ENCODE measurements at regions not wholly inside any gene's neighbourhood (a gene's known extent, or its start where the extent isn't known, plus 50 kb on each side); places are given as distances from the start of the nearest gene placed in this dataset.

DNA sequence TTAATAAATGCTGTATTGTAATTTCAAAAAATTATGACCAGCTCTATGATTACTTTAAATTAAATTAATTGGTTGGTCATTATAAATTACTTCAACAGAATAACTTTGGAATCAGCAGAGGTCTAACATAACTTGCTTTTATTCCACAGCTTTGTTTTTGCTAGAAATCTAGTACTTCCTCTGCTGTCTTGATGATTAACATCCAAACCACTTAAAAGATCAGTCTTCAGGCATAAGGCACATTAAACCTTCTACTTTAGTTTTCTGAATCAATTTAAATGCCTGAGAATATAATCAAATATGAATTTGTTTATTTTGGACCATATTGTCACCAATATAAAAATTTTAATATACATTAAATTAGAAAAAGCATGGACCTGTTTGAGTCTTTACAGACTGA is 465.3 kb downstream of the ARL4A start:
- TF ChIP-seq, protein P1, sequence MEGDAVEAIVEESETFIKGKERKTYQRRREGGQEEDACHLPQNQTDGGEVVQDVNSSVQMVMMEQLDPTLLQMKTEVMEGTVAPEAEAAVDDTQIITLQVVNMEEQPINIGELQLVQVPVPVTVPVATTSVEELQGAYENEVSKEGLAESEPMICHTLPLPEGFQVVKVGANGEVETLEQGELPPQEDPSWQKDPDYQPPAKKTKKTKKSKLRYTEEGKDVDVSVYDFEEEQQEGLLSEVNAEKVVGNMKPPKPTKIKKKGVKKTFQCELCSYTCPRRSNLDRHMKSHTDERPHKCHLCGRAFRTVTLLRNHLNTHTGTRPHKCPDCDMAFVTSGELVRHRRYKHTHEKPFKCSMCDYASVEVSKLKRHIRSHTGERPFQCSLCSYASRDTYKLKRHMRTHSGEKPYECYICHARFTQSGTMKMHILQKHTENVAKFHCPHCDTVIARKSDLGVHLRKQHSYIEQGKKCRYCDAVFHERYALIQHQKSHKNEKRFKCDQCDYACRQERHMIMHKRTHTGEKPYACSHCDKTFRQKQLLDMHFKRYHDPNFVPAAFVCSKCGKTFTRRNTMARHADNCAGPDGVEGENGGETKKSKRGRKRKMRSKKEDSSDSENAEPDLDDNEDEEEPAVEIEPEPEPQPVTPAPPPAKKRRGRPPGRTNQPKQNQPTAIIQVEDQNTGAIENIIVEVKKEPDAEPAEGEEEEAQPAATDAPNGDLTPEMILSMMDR (conservative IDR thresholded peaks at IDR 0.05; ENCODE audit: low read depth, low read length), result no peak
- TF ChIP-seq EZH2 (IDR thresholded peaks at IDR 0.05; ENCODE audit: borderline replicate concordance, low read depth, low read length, poor library complexity, severe bottlenecking), result no peak
